Breast epithelium (tissue), 3 donors: ENCODE measurements at regions not wholly inside any gene's neighbourhood (a gene's known extent, or its start where the extent isn't known, plus 50 kb on each side); places are given as distances from the start of the nearest gene placed in this dataset.

Experiments used
- CTCF ChIP-seq, 3 donors: fragments of 450-650 bp; IDR thresholded peaks; one replicate each; pipeline ENCODE4 v1.5.1; 2016 to 2017; ENCODE audit warnings: antibody characterized with exemption in 3 of 3, mild to moderate bottlenecking in 3 of 3, moderate library complexity in 3 of 3
- POLR2A ChIP-seq: fragments of 450-650 bp; IDR thresholded peaks from one replicate; pipeline ENCODE4 v1.6.1; 2016; ENCODE audit warnings: antibody characterized with exemption, mild to moderate bottlenecking, moderate library complexity

GRCh38 chr22:44587737-44588310 is 89.8 kb upstream of the RTL6 start:
- TF ChIP-seq CTCF (IDR thresholded peaks at IDR 0.05) (no peak), POLR2A (no peak)
